HUES48 (cell line): ENCODE measurements at regions not wholly inside any gene's neighbourhood (a gene's known extent, or its start where the extent isn't known, plus 50 kb on each side); places are given as distances from the start of the nearest gene placed in this dataset.
"Not testable (repeated sequence)": the region's sequence is repeated elsewhere in the genome, so short reads cannot be mapped to it uniquely, and the experiment has no call there.

Source experiments
- H3K27ac ChIP-seq: one replicate; pipeline ENCODE4 v1.7.0; 2013; ENCODE audit warnings: low read depth, low read length, inconsistent platforms
- H3K27me3 ChIP-seq: 2 replicates; pipeline ENCODE4 v1.6.1; 2013; ENCODE audit warnings: mild to moderate bottlenecking, low read length; ENCODE audit not compliant: control insufficient read depth, insufficient read depth
- H3K36me3 ChIP-seq: 2 replicates; pipeline ENCODE4 v1.6.1; 2013; ENCODE audit warnings: low read length; ENCODE audit not compliant: control insufficient read depth, insufficient read depth
- H3K4me1 ChIP-seq: 2 replicates; pipeline ENCODE4 v1.6.1; 2013; ENCODE audit warnings: mild to moderate bottlenecking, low read length; ENCODE audit not compliant: control insufficient read depth, insufficient read depth
- H3K4me3 ChIP-seq: 2 replicates; pipeline ENCODE4 v1.5.1; 2013; ENCODE audit warnings: mild to moderate bottlenecking, low read depth, low read length
- H3K9ac ChIP-seq: 2 replicates; pipeline ENCODE4 v1.6.1; 2013; ENCODE audit warnings: mild to moderate bottlenecking, low read depth, low read length, moderate library complexity
- H3K9me3 ChIP-seq: 2 replicates; pipeline ENCODE4 v1.6.1; 2013; ENCODE audit warnings: low read length; ENCODE audit not compliant: control insufficient read depth, insufficient read depth

DNA sequence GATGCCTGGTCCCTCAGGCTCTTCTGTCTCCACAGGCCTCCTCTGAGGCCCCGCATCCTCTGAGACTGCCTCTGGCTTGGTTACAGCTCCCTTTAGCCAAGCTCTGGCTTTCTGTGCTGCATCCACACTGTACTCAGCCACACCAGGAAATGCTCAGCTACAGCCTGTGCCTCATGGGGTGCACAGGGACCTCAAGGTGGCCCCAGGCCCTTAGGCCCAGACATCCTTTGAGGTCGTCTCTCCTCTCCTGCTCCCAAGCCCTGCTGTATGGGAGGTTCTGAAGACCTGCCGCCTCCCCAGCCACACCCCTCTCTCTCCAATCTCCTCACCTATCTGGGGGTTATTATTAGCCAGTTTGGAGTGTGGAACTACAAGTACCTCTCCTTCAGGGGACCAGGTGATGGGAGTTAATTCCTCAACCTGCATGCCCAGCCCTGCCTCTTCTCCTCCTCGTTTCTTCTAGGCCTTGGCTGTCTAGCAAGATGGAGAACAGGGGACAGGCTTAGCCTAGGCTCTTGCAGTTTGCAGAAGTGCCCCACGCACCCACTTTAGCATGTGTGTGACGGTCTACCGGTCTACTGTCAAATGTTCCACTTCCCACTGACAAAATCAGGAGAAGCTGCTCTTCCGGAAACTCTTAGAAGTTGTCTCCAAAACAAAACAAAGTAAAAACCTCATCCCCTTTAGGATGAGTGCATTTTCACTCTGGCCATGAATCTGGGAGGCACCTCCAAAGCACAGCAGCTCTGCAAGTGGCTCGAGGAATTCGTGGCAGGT is 64.0 kb upstream of the WAC start:
- Histone ChIP-seq H3K27me3 (no peaks in the 10 kb centered on the region), H3K4me3 (no peak overlapping the region), H3K4me1 (peaks cover 16% of the 10 kb centered on the region), H3K36me3 (no peaks in the 10 kb centered on the region), H3K9me3 (no peaks in the 10 kb centered on the region), H3K27ac (no peak overlapping the region), H3K9ac (no peak overlapping the region)

DNA sequence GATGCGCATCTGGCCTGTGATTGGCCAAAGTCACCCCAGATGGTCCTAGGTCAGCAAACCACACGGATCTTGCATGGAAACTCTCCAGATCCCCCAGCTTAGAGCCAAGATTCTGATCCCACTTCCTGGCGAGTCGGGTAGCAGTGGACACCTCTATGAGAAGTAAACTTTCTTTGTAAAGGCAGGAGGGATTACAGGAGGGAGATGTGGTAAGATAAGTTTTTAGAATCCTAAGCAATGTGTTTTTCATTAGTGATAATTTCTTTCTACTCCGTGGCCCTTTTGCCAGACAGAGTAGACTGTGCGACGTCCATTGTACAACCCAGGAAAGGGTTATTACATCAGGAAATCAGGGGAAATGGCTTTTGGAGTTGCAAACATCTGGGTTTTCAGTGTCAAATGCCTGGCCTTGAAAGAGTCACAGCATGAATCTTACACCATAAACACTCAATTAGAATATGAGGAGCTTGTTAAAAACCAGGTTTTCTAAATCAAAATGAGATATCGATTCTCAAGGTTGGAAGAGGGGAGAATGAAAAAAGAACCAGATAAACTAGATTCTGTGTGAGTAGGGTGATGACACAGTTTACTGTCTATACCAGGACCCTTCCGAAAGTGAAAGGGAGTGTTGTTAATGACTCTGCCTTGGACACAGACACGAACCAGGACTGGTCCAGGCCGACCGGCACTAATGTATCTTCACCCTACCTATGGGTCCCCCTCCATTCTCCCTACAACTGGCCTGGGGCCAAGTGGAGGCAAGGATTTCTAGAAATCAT is 61.9 kb upstream of the WAC start:
- Histone ChIP-seq H3K4me1 (peaks cover 16% of the 10 kb centered on the region), H3K27me3 (no peaks in the 10 kb centered on the region), H3K9ac (no peak overlapping the region), H3K9me3 (no peaks in the 10 kb centered on the region), H3K27ac (no peak overlapping the region), H3K4me3 (no peak overlapping the region), H3K36me3 (no peaks in the 10 kb centered on the region)

DNA sequence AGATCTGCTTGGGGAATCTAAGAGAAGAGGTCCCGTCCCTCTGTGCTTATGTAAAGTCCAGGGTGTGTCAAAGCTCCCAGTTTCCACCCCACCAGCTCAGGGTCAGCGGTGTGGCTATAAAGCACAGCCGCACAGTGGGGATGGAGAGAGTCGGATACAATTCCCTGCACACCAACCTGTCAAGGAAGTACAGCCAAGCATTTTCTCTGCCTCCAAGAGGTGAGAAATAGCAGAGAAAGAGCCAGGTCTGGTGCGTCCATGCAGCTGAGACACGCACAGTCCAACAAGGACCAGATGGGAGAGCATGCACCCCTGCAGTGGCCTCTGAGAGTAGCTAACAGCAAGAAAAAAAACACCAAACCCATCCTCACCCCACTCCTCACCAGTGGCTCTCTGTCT is 61.3 kb upstream of the WAC start:
- no peak overlapping the region for H3K4me3 ChIP-seq
- H3K27me3 ChIP-seq: no peaks in the 10 kb centered on the region
- no peak overlapping the region for H3K27ac ChIP-seq
- no peaks in the 10 kb centered on the region for H3K9me3 ChIP-seq
- H3K9ac ChIP-seq: no peak overlapping the region
- H3K4me1 ChIP-seq: peaks cover 16% of the 10 kb centered on the region
- H3K36me3 ChIP-seq: no peaks in the 10 kb centered on the region

DNA sequence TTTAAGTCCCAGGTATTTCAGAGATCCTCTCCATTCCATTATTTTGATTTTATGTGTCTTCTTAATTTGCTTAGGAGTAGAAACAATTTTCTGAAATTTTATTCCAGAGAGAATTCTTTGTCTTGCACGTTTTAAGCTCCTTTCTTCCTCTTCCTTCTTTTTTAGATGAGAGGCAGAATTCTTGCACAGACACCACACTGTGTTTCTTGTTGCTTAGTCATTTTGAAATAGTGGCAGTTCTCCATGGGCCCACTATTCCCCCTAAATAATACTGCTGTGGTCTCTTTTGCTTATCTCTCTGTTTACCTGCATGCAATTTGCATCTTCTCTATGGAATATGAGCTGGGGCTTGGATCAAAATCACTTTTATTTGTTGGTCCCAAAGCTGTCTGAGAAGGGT is 54.3 kb upstream of the WAC start:
- Histone ChIP-seq H3K36me3 (no peaks in the 10 kb centered on the region), H3K27me3 (no peaks in the 10 kb centered on the region)

DNA sequence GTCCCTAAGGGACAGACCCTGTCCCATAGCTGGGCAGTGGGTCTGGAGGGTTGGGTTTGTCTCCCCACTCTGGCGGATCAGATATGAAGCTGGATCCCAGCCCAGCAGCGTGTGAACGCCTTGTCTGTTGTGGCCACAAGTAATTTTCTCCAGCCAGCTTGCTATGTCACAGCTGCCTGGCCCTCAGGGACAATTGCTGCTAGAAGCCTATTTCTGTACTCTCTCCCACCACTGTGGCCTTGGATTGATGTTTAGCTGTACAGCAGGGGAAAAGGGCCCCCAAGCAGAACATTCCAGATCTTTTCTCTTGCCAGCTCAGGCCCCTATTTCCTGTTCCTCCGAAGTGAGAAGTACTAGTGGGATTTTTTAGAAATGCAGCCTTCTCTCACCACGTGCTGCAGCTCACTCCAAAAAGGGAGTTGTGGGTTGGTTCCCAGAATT is 53.5 kb upstream of the WAC start:
- Histone ChIP-seq H3K27me3 (no peaks in the 10 kb centered on the region), H3K9ac (no peak overlapping the region), H3K36me3 (no peaks in the 10 kb centered on the region), H3K9me3 (no peaks in the 10 kb centered on the region), H3K4me1 (no peaks in the 10 kb centered on the region), H3K4me3 (no peak overlapping the region), H3K27ac (no peak overlapping the region)

More for the DNA sequence above, 54.3 kb upstream of the WAC start:
- H3K4me3 ChIP-seq: no peak overlapping the region
- no peak overlapping the region for H3K27ac ChIP-seq
- no peaks in the 10 kb centered on the region for H3K9me3 ChIP-seq
- H3K9ac ChIP-seq: no peak overlapping the region
- H3K4me1 ChIP-seq: no peaks in the 10 kb centered on the region

DNA sequence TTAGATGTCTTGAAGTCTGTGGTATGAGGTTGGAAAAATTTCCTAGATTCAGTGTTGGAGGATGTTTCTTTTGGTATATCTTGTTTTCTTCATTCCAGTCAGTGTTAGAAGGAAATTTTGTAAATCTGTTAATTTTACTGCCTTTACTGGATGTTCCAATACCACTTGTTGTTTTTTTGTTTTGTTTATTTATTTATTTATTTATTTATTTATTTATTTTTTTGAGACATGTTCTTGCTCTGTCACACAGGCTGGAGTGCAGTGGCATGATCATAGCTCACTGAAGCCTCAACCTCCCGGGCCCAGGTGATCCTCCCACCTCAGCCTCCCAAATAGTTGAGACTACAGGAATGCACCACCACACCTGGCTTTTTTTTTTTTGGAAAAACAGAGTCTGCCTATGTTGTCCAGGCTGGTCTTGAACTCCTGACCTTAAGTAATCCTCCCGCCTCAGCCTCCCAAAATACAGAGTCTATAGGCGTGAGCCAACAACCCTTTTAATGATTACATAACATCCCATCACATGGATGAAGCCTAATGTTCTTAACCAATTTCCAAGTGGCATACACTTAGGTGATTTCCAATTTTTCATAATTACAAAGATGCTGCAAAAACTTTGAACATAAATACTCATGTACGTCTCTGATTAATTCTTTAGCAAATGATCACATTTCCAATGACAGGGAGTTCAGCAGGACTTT is 52.8 kb upstream of the WAC start:
- Histone ChIP-seq H3K9ac (no peak overlapping the region), H3K4me1 (no peaks in the 10 kb centered on the region), H3K27ac (no peak overlapping the region), H3K36me3 (no peaks in the 10 kb centered on the region), H3K27me3 (no peaks in the 10 kb centered on the region), H3K9me3 (no peaks in the 10 kb centered on the region), H3K4me3 (no peak overlapping the region)

DNA sequence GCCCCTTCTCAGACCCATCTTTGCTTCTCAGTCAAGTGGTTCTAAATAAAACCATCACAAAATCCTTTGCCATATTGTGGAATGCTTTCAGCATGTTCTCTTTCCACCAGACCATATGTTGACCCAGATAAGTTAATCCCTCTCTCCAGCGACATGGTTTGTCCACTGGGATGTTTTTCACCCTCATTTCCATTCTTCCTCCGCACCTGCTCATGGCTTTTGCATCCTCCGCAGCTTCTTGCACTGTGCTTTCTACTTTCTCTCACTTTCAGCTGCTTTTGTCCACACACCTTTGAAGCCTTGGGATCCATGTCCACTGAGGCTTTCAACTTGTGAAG is 52.3 kb upstream of the WAC start:
- H3K36me3 ChIP-seq: no peaks in the 10 kb centered on the region
- no peaks in the 10 kb centered on the region for H3K9me3 ChIP-seq
- H3K27me3 ChIP-seq: no peaks in the 10 kb centered on the region
- no peak overlapping the region for H3K27ac ChIP-seq
- no peak overlapping the region for H3K4me3 ChIP-seq
- no peaks in the 10 kb centered on the region for H3K4me1 ChIP-seq
- H3K9ac ChIP-seq: no peak overlapping the region

DNA sequence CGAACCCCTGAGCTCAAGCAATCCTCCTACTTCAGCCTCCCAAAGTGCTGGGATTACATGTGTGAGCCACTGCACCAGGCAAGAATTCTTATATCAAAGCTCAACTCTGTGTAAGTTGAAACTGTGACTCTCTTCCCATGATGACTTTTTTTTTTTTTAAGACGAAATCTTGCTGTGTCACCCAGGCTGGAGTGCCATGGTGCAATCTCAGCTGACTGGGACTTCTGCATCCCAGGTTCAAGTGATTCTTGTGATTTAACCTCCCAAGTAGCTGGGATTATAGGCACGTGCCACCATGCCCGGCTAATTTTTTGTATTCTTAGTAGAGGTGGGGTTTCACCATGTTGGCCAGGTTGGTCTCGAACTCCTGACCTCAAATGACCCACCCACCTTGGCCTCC is 51.6 kb upstream of the WAC start:
- H3K4me1 ChIP-seq, H3K27me3 ChIP-seq, H3K9me3 ChIP-seq, H3K27ac ChIP-seq, H3K36me3 ChIP-seq, H3K9ac ChIP-seq, H3K4me3 ChIP-seq: not testable (repeated sequence)

DNA sequence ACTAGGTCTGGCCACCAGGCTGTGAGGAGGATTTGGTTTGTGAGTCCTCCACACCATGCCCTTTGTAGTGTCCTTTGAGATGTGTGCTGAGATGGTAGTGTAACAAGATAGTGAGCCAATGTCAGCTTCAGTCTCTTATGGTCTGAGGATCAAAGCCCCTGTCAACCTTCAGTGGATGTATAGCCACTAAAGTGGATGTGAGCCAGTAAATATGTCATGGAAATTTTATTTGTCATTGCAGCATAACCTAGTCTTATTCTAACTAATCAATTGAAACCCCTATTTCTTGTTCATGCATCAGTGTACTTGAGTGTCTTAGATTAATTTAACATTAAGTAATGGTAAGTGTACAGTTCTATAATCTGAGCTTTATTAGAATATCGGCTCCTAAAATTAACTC is 51.0 kb upstream of the WAC start:
- H3K4me3 ChIP-seq: no peak overlapping the region
- no peaks in the 10 kb centered on the region for H3K9me3 ChIP-seq
- no peaks in the 10 kb centered on the region for H3K4me1 ChIP-seq
- H3K9ac ChIP-seq: no peak overlapping the region
- H3K36me3 ChIP-seq: no peaks in the 10 kb centered on the region
- H3K27me3 ChIP-seq: no peaks in the 10 kb centered on the region
- H3K27ac ChIP-seq: no peak overlapping the region
